Activated CD8-positive, alpha-beta T cell treated with anti-CD3 and anti-CD28 coated beads, Interleukin-2, amount 10 ng/mL, durations not matched to agents 7 days and 5 days (primary cell): ENCODE measurements at regions not wholly inside any gene's neighbourhood (a gene's known extent, or its start where the extent isn't known, plus 50 kb on each side); places are given as distances from the start of the nearest gene placed in this dataset.

Source experiments
- ATAC-seq: fragments of 150-1000 bp; cut with Tn5 transposase; one replicate; pipeline ENCODE4 v1.10.0; 2021; ENCODE audit warnings: moderate library complexity
- CTCF ChIA-PET: fragments of 350-600 bp; sonication (Branson Sonifier 250); formaldehyde crosslinking; loops from one replicate; lab custom pipeline; 2021; ENCODE audit warnings: antibody characterized with exemption; lab: Charles Lee
- POLR2A ChIA-PET: fragments of 350-600 bp; sonication (Branson Sonifier 250); formaldehyde crosslinking; loops from one replicate; lab custom pipeline; 2021; ENCODE audit warnings: antibody characterized with exemption; lab: Charles Lee
- DNase-seq: peaks from one replicate; pipeline ENCODE4 v3.0.0-alpha.2; 2020
- H3K27ac Mint-ChIP-seq: one replicate; pipeline ENCODE4 v1.8.0; 2021; ENCODE audit warnings: mild to moderate bottlenecking, mixed read lengths
- H3K27me3 Mint-ChIP-seq: one replicate; pipeline ENCODE4 v1.8.0; 2021; ENCODE audit warnings: low read depth, mixed read lengths
- H3K36me3 Mint-ChIP-seq: one replicate; pipeline ENCODE4 v1.8.0; 2021; ENCODE audit warnings: low read depth, mixed read lengths
- H3K4me1 Mint-ChIP-seq: one replicate; pipeline ENCODE4 v1.8.0; 2021; ENCODE audit warnings: low read depth, mixed read lengths
- H3K4me3 Mint-ChIP-seq: one replicate; pipeline ENCODE4 v1.8.0; 2021; ENCODE audit warnings: mild to moderate bottlenecking, mixed read lengths
- H3K9me3 Mint-ChIP-seq: one replicate; pipeline ENCODE4 v1.8.0; 2022; ENCODE audit warnings: mixed read lengths; ENCODE audit not compliant: insufficient read depth

DNA sequence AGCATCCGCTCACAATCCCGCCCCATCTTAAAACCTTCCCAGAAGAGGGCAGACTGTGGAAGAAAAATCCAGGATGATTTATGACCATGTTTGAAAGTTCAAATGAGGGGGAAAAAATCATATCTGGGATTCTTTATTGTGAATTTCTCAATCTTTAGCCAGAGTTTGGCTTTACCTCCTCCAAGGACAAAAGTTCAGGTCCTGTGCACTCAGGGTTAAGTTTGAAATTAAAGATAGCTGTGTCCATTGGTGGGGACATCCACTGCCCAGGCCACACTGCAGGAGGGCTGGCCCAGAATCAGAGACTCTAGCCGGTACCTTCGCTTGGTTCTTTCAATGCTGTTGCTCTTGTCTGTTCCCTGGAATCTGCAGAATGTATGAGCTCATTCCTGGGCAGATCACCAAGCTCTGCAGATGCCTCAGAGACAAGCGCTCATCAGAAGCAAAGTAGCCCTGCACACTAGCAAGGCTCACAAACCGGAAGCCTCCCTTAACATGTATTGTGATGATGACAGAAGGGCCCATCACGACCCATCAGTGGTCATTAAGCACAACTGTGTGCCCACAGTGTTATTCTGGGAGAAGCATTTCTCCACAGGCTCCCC is 375.3 kb upstream of the KLHL29 start:
- ChIA-PET POLR2A (no interaction called here), CTCF (no interaction called here)
- ATAC-seq (no peak), DNase-seq (no peak)
- Mint-ChIP-seq H3K27ac (no peak overlapping the region), H3K27me3 (no peaks in the 10 kb centered on the region), H3K4me1 (no peaks in the 10 kb centered on the region), H3K9me3 (no peaks in the 10 kb centered on the region), H3K4me3 (no peak overlapping the region), H3K36me3 (no peaks in the 10 kb centered on the region)

DNA sequence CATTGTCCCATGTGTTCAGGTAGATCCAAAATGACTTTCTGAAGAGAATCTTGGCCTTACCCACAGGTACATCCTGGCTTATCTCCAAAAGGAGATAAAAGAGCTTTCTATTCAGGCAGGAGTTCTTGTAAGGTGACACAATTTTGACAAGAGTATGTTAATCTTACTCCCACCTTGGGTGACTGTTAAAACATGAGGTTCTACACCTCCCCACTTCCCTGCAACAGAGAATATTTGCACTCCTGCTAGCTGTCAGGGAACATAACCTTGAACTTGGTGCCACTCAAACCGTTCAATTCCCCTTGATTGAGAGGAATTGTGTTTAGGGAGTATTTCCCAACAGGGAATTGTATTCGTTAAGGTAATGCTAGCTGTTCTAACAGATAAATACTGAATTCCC is 372.5 kb upstream of the KLHL29 start:
- no peak for DNase-seq

GRCh38 chr2:23015651-23016200 is 369.3 kb upstream of the KLHL29 start:
- CTCF ChIA-PET, result no interaction called here
- ATAC-seq (no peak), DNase-seq (no peak)
- Mint-ChIP-seq H3K9me3 (no peaks in the 10 kb centered on the region), H3K27me3 (no peaks in the 10 kb centered on the region), H3K27ac (no peak overlapping the region), H3K4me1 (no peaks in the 10 kb centered on the region), H3K36me3 (no peaks in the 10 kb centered on the region), H3K4me3 (no peak overlapping the region)
- POLR2A ChIA-PET, result no interaction called here

More for the DNA sequence above, 372.5 kb upstream of the KLHL29 start:
- no peak for ATAC-seq
- H3K27ac Mint-ChIP-seq, result no peak overlapping the region
- POLR2A ChIA-PET, result no interaction called here
- H3K36me3 Mint-ChIP-seq, result no peaks in the 10 kb centered on the region
- H3K27me3 Mint-ChIP-seq, result no peaks in the 10 kb centered on the region
- CTCF ChIA-PET, result no interaction called here
- no peaks in the 10 kb centered on the region for H3K4me1 Mint-ChIP-seq
- no peaks in the 10 kb centered on the region for H3K9me3 Mint-ChIP-seq
- H3K4me3 Mint-ChIP-seq, result no peak overlapping the region

- no peak for DNase-seq
- POLR2A ChIA-PET, result interaction anchor here (0.6 kb wide), 1 partner anchor 11 kb away, joined by 4 read pairs; no protein-coding TSS in a partner anchor
- Mint-ChIP-seq H3K36me3 (no peaks in the 10 kb centered on the region), H3K4me3 (no peak overlapping the region), H3K27ac (no peak overlapping the region), H3K4me1 (no peaks in the 10 kb centered on the region), H3K9me3 (no peaks in the 10 kb centered on the region), H3K27me3 (no peaks in the 10 kb centered on the region)
- CTCF ChIA-PET, result no interaction called here
- ATAC-seq, result no peak
Measured at GRCh38 chr2:23019476-23019875, 365.5 kb upstream of the KLHL29 start.

GRCh38 chr2:23020659-23021058 is 364.3 kb upstream of the KLHL29 start:
- no peak overlapping the region for H3K4me3 Mint-ChIP-seq

DNA sequence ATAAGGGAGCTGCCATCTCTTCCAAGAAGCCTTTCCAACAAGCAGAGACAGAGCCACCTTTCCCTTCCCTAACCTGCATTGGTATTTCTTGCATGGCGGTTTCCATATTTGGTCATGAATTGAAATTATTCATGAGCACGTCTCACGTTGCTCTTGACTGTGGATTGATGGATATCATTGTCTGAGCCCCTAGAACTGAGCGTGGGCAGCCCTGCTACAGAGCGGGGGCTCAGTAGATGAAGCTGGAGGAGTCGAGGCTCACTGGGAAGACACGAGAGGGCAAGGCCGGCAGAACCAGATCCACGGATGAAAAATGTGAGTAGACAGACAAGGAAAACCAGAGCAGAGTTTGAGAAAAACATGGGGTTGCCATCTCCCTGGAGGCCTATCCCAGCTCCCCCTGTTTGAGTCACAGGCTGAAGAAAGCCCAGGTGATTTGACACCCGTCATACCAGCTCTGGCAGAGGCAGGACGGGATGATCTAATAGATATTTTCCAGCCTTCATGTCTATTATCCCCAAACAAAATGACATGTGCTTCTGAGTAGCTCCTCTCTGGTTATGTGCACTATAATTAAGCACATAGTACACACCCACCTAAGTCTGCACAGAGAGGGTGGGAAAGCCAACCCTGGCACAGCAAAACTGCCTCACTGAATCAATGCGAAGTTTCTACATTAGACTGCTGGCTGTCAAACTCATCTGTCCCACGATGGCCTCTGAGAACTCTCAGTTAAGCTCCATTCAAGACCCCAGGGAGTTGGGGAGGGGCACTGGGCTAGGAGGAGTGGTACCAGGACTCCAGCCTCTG is 363.5 kb upstream of the KLHL29 start:
- DNase-seq (no peak), ATAC-seq (no peak)
- ChIA-PET CTCF (no interaction called here), POLR2A (no interaction called here)
- no peak overlapping the region for H3K4me3 Mint-ChIP-seq
- no peak overlapping the region for H3K27ac Mint-ChIP-seq
- no peaks in the 10 kb centered on the region for H3K9me3 Mint-ChIP-seq
- no peaks in the 10 kb centered on the region for H3K27me3 Mint-ChIP-seq
- no peaks in the 10 kb centered on the region for H3K4me1 Mint-ChIP-seq
- no peaks in the 10 kb centered on the region for H3K36me3 Mint-ChIP-seq

More at GRCh38 chr2:23020659-23021058, 364.3 kb upstream of the KLHL29 start:
- Mint-ChIP-seq H3K9me3 (no peaks in the 10 kb centered on the region), H3K4me1 (no peaks in the 10 kb centered on the region), H3K36me3 (no peaks in the 10 kb centered on the region), H3K27me3 (no peaks in the 10 kb centered on the region), H3K27ac (no peak overlapping the region)
- ATAC-seq, result no peak
- CTCF ChIA-PET, result no interaction called here
- DNase-seq, result no peak
- POLR2A ChIA-PET, result no interaction called here

GRCh38 chr2:23023722-23024121 is 361.3 kb upstream of the KLHL29 start:
- no peaks in the 10 kb centered on the region for H3K4me1 Mint-ChIP-seq
- CTCF ChIA-PET, result no interaction called here
- no peak for ATAC-seq
- H3K27ac Mint-ChIP-seq, result no peak overlapping the region
- no peak for DNase-seq
- POLR2A ChIA-PET, result no interaction called here
- peaks cover 3% of the 10 kb centered on the region for H3K27me3 Mint-ChIP-seq
- no peaks in the 10 kb centered on the region for H3K36me3 Mint-ChIP-seq
- no peak overlapping the region for H3K4me3 Mint-ChIP-seq
- H3K9me3 Mint-ChIP-seq, result no peaks in the 10 kb centered on the region

- no peak for ATAC-seq
- no peak for DNase-seq
- H3K4me3 Mint-ChIP-seq, result no peak overlapping the region
- H3K36me3 Mint-ChIP-seq, result no peaks in the 10 kb centered on the region
- CTCF ChIA-PET, result no interaction called here
- H3K4me1 Mint-ChIP-seq, result no peaks in the 10 kb centered on the region
- no peak overlapping the region for H3K27ac Mint-ChIP-seq
- POLR2A ChIA-PET, result no interaction called here
- no peaks in the 10 kb centered on the region for H3K9me3 Mint-ChIP-seq
- H3K27me3 Mint-ChIP-seq, result peaks cover 3% of the 10 kb centered on the region
Measured at GRCh38 chr2:23026671-23027070, 358.3 kb upstream of the KLHL29 start.

- ChIA-PET CTCF (no interaction called here), POLR2A (no interaction called here)
- ATAC-seq, result no peak
- H3K27me3 Mint-ChIP-seq, result peaks cover 3% of the 10 kb centered on the region
- H3K4me1 Mint-ChIP-seq, result no peaks in the 10 kb centered on the region
- no peaks in the 10 kb centered on the region for H3K36me3 Mint-ChIP-seq
- no peak for DNase-seq
- no peak overlapping the region for H3K4me3 Mint-ChIP-seq
- H3K9me3 Mint-ChIP-seq, result no peaks in the 10 kb centered on the region
- no peak overlapping the region for H3K27ac Mint-ChIP-seq
Measured at GRCh38 chr2:23027396-23027795, 357.6 kb upstream of the KLHL29 start.

DNA sequence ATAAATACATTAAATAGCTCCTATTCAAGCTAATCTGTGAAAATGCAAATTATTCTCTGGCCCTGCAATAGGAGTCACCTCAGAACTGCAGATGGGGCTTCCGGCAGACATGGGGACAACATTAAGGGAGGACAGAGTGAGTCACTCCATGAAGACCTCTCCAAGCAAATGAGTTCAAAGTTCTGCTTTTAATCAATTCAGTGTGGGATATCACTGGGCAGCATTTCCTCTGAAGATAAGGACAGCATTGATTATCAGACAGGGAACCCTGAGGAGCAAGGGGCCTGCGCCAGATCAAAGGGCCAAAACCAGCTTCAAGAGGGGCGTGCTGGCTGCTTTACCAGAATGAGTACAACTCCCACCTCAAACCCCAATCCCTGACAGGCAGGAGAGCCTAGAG is 356.9 kb upstream of the KLHL29 start:
- DNase-seq (no peak), ATAC-seq (no peak)
- Mint-ChIP-seq H3K4me1 (no peaks in the 10 kb centered on the region), H3K4me3 (no peak overlapping the region), H3K27me3 (peaks cover 3% of the 10 kb centered on the region), H3K36me3 (no peaks in the 10 kb centered on the region), H3K27ac (no peak overlapping the region), H3K9me3 (no peaks in the 10 kb centered on the region)
- POLR2A ChIA-PET, result no interaction called here
- CTCF ChIA-PET, result no interaction called here

GRCh38 chr2:23029111-23029510 is 355.9 kb upstream of the KLHL29 start:
- ATAC-seq (no peak), DNase-seq (no peak)
- Mint-ChIP-seq H3K9me3 (no peaks in the 10 kb centered on the region), H3K36me3 (no peaks in the 10 kb centered on the region), H3K4me1 (no peaks in the 10 kb centered on the region), H3K27ac (no peak overlapping the region), H3K4me3 (no peak overlapping the region), H3K27me3 (peaks cover 3% of the 10 kb centered on the region)
- ChIA-PET CTCF (no interaction called here), POLR2A (no interaction called here)

- no peak for ATAC-seq
- DNase-seq, result no peak
- CTCF ChIA-PET, result no interaction called here
- no peaks in the 10 kb centered on the region for H3K9me3 Mint-ChIP-seq
- H3K27me3 Mint-ChIP-seq, result peaks cover 3% of the 10 kb centered on the region
- H3K4me3 Mint-ChIP-seq, result no peak overlapping the region
- H3K36me3 Mint-ChIP-seq, result no peaks in the 10 kb centered on the region
- H3K27ac Mint-ChIP-seq, result no peak overlapping the region
- POLR2A ChIA-PET, result no interaction called here
- H3K4me1 Mint-ChIP-seq, result no peaks in the 10 kb centered on the region
Measured at GRCh38 chr2:23029951-23030350, 355.0 kb upstream of the KLHL29 start.
